Stimulated activated effector memory CD8-positive, alpha-beta T cell treated with anti-CD3 and anti-CD28 coated beads, Interleukin-12 subunit alpha, Interleukin-12 subunit beta, amount 100 ng/mL, for 72 hours (primary cell): ENCODE measurements at regions not wholly inside any gene's neighbourhood (a gene's known extent, or its start where the extent isn't known, plus 50 kb on each side); places are given as distances from the start of the nearest gene placed in this dataset.
A peak's percentile ranks its signal among the peaks of the same experiment; 100 is the strongest.
"Not testable (repeated sequence)": the region's sequence is repeated elsewhere in the genome, so short reads cannot be mapped to it uniquely, and the experiment has no call there.

Experiments used
- ATAC-seq: fragments of 150-1000 bp; cut with Tn5 transposase; 2 replicates; pipeline ENCODE4 v1.10.0; 2021
- DNase-seq, 2 donors: peaks; one replicate each; pipeline ENCODE4 v3.0.0; 2021 to 2022; ENCODE audit warnings: low spot score in 2 of 2
- H3K27ac Mint-ChIP-seq: one replicate; pipeline ENCODE4 v1.8.0; 2022; ENCODE audit warnings: mild to moderate bottlenecking, mixed read lengths
- H3K36me3 Mint-ChIP-seq: one replicate; pipeline ENCODE4 v1.8.0; 2022; ENCODE audit warnings: mild to moderate bottlenecking, mixed read lengths
- H3K4me1 Mint-ChIP-seq: one replicate; pipeline ENCODE4 v1.8.0; 2022; ENCODE audit warnings: mixed read lengths
- H3K4me3 Mint-ChIP-seq: one replicate; pipeline ENCODE4 v1.8.0; 2022; ENCODE audit warnings: mild to moderate bottlenecking, mixed read lengths
- H3K9me3 Mint-ChIP-seq: one replicate; pipeline ENCODE4 v1.8.0; 2022; ENCODE audit warnings: mixed read lengths

DNA sequence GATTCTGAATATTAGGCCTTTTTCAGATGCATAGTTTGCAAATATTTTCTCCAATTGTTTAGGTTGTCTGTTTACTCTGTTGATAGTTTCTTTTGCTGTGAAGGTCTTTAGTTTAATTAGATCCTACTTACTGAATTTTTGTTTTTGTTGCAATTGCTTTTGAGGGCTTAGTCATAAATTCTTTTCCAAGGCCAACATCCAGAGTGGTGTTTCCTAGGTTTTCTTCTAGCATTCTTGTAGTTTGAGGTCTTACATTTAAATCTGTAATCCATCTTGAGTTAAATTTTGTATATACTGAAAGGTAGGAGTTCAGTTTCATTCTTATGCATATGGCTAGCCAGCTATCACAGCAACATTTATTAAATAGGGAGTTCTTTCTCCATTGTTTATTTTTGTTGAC is 404.8 kb downstream of the LNPK start:
- Mint-ChIP-seq H3K4me1 (no peaks in the 10 kb centered on the region), H3K4me3 (no peak overlapping the region), H3K27ac (no peak overlapping the region), H3K36me3 (no peaks in the 10 kb centered on the region), H3K9me3 (no peaks in the 10 kb centered on the region)
- ATAC-seq (no peak), DNase-seq (no peak)

DNA sequence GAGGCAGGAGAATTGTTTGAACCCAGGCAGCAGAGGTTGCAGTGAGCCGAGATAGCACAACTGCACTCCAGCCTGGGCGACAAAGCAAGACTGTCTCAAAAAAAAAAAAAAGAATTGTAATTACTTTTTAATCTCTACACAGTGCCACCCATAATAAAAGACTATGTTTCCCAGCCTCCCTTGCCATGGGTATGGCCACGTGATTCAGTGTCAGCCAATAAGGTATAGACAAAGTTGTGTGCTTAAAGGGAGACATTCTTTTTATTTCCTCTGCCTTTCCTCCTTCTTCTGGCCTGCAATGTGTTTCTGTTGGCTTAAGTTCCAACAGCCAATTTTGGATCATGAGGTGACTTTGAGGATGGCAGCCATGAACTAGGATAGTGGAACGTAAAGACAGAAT is 406.9 kb downstream of the LNPK start:
- ATAC-seq (no peak), DNase-seq (no peak)
- Mint-ChIP-seq H3K36me3 (no peaks in the 10 kb centered on the region), H3K4me1 (no peaks in the 10 kb centered on the region), H3K4me3 (no peak overlapping the region), H3K27ac (no peak overlapping the region), H3K9me3 (no peaks in the 10 kb centered on the region)

DNA sequence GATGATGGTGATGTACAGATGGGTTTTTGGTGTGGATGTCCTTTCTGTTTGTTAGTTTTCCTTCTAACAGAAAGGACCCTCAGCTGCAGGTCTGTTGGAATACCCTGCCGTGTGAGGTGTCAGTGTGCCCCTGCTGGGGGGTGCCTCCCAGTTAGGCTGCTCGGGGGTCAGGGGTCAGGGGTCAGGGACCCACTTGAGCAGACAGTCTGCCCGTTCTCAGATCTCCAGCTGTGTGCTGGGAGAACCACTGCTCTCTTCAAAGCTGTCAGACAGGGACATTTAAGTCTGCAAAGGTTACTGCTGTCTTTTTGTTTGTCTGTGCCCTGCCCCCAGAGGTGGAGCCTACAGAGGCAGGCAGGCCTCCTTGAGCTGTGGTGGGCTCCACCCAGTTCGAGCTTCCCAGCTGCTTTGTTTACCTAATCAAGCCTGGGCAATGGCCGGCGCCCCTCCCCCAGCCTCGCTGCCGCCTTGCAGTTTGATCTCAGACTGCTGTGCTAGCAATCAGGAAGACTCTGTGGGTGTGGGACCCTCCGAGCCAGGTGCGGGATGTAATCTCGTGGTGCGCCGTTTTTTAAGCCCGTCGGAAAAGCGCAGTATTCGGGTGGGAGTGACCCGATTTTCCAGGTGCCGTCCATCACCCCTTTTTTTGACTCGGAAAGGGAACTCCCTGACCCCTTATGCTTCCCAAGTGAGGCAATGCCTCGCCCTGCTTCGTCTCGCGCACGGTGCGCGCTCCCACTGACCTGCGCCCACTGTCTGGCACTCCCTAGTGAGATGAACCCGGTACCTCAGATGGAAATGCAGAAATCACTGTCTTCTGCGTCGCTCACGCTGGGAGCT is 408.2 kb downstream of the LNPK start:
- H3K36me3 Mint-ChIP-seq, H3K27ac Mint-ChIP-seq: not testable (repeated sequence)

DNA sequence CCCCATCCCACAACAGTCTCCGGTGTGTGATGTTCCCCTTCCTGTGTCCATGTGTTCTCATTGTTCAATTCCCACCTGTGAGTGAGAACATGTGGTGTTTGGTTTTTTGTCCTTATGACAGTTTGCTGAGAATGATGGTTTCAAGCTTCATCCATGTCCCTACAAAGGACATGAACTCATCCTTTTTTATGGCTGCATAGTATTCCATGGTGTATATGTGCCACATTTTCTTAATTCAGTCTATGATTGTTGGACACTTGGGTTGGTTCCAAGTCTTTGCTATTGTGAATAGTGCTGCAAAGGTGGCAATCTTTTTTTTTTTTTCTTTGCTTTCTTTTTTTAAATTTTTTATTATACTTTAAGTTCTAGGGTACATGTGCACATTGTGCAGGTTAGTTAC is 406.7 kb upstream of the ATP5MC3 start:
- not testable (repeated sequence) for H3K9me3 Mint-ChIP-seq, H3K4me1 Mint-ChIP-seq, H3K4me3 Mint-ChIP-seq, H3K36me3 Mint-ChIP-seq, DNase-seq, ATAC-seq, H3K27ac Mint-ChIP-seq

More for the DNA sequence above, 408.2 kb downstream of the LNPK start:
- DNase-seq, H3K4me1 Mint-ChIP-seq, H3K4me3 Mint-ChIP-seq, H3K9me3 Mint-ChIP-seq, ATAC-seq: not testable (repeated sequence)

DNA sequence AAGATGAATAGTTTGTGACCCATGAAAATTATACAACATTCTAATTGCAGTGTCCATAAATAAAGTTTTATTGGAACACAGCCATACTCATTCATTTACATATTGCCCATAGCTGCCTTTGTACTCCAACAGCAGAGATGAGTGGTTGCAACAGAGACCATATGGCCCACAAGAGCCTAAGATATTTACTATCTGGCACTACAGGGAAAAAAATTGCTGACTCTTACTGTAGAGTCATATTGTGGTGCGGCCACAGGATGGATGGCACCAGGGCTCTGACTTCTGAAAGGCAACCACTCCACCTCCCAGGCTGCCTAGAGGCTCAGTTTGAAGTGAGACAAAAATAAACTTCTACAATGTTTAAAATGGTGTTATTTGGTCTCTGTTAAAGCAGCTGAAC is 404.0 kb upstream of the ATP5MC3 start:
- Mint-ChIP-seq H3K4me3 (no peak overlapping the region), H3K4me1 (no peaks in the 10 kb centered on the region), H3K36me3 (no peaks in the 10 kb centered on the region), H3K27ac (no peak overlapping the region), H3K9me3 (no peaks in the 10 kb centered on the region)
- ATAC-seq (no peak), DNase-seq (no peak)

DNA sequence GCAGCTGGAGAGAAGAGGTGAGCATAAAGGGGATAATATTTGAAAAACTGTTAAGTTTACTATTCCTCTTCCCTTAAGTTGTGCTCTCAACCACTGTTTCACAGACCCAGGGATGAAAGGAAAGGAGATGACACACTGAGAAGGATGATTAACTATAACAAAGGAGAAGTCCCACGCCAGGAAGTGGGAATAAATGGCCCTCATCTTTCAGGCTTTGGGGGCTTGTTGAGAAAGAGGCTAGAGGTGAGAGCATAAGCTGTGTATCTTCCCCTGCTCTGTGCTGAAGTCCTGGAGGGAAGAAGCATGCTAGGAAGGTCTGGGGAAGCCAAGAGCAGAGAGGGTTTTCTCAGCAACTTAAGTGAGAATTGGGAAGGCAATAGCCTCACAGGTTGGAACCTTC is 399.1 kb upstream of the ATP5MC3 start:
- ATAC-seq = no peak
- Mint-ChIP-seq H3K4me3 (no peak overlapping the region), H3K27ac (no peak overlapping the region), H3K9me3 (no peaks in the 10 kb centered on the region), H3K36me3 (no peaks in the 10 kb centered on the region), H3K4me1 (peaks cover 6% of the 10 kb centered on the region)
- no peak for DNase-seq

DNA sequence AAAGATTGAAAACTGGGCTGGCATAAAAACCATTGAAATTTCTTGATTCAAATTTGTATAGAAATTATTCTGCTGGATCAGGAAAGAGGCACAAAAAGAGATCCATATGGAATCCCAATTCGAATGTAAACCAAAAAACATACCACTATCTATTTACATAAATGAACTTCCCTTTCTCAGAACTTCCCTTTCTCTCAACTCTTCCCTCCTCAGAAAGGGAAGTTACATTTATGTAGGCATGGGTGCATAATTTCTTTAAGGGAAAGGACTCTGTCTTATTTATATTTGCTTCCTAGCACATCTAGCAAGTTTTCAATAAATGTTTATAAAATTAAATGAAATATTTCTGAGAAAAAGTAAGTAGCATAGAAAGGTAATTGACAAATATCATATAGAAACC is 398.1 kb upstream of the ATP5MC3 start:
- H3K9me3 Mint-ChIP-seq = no peaks in the 10 kb centered on the region

DNA sequence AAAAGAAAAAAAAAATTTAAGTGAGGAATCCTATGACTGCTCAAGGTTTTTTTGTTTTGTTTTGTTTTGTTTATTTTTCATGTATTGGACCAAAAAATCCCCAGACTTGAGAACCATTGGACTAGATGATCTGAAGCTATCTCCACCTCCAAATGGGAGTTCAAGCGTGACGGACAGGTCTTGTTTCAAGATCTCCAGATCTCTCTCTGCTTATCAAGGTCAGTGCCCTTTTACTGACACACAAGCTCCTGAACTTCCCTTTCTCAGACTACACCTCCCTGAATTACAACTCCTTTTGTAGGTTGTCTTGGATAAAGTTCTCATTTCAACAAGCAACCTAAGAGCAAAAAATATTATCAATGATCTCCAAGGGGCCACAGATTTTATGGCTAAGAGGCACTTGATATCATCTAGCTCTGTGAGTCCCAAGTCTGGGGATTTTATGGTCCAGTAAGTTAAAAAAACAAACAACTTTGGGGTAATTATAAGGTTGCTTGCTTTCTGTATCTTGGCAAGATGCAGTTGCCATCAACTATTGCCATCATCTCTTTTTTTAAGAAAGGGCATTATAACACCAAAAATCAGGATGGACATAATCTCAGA is 396.0 kb upstream of the ATP5MC3 start:
- H3K27ac Mint-ChIP-seq = no peak overlapping the region
- H3K4me3 Mint-ChIP-seq = no peak overlapping the region
- peaks cover 13% of the 10 kb centered on the region for H3K4me1 Mint-ChIP-seq
- no peaks in the 10 kb centered on the region for H3K9me3 Mint-ChIP-seq
- ATAC-seq (no peak), DNase-seq (no peak)
- H3K36me3 Mint-ChIP-seq = no peaks in the 10 kb centered on the region

More for the DNA sequence above, 398.1 kb upstream of the ATP5MC3 start:
- Mint-ChIP-seq H3K4me3 (no peak overlapping the region), H3K27ac (no peak overlapping the region), H3K4me1 (peaks cover 13% of the 10 kb centered on the region), H3K36me3 (no peaks in the 10 kb centered on the region)
- no peak for ATAC-seq
- no peak for DNase-seq

DNA sequence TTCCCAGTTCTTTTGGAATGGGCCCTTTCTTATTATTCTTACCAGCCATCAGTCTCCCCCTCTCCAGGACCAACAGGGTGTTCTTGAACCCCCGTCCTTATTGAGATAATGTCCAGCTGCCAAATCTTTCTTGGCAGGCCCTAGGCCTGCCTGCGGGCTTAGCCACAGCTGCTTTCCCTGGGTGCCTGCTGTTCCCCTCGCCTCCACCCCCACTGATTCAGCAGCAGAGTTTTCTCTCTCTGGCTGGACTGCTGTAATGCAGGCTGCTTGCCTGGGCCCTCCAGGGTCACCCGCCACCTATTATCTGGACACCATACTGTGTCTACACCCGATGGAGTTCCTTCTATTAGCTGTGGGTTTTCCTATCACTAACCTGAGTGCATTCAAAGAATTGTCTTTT is 395.4 kb upstream of the ATP5MC3 start:
- ATAC-seq (no peak), DNase-seq (no peak)
- Mint-ChIP-seq H3K36me3 (no peaks in the 10 kb centered on the region), H3K4me3 (no peak overlapping the region), H3K27ac (no peak overlapping the region), H3K4me1 (peaks cover 13% of the 10 kb centered on the region), H3K9me3 (no peaks in the 10 kb centered on the region)

DNA sequence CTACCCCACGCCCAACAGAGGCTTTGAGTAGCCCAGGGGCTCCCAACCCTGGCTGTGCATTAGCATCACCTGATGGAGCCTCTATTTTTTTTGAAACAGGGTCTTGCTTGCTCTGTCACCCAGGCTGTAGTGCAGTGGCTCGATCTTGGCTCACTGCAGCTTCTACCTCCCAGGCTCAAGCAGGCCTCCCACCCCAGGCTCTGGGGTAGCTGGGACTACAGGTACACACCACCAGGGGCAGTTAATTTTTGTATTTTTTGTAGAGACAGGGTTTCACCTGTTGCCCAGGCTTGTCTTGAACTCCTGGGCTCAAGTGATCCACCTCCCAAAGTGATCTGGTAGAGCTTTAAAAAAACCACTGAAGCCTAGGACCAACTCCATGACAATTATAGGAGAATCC is 394.8 kb upstream of the ATP5MC3 start:
- H3K9me3 Mint-ChIP-seq = no peaks in the 10 kb centered on the region
- no peak for DNase-seq
- no peak overlapping the region for H3K4me3 Mint-ChIP-seq
- peaks cover 13% of the 10 kb centered on the region for H3K4me1 Mint-ChIP-seq
- H3K27ac Mint-ChIP-seq = no peak overlapping the region
- ATAC-seq = peak; percentile 42
- no peaks in the 10 kb centered on the region for H3K36me3 Mint-ChIP-seq

DNA sequence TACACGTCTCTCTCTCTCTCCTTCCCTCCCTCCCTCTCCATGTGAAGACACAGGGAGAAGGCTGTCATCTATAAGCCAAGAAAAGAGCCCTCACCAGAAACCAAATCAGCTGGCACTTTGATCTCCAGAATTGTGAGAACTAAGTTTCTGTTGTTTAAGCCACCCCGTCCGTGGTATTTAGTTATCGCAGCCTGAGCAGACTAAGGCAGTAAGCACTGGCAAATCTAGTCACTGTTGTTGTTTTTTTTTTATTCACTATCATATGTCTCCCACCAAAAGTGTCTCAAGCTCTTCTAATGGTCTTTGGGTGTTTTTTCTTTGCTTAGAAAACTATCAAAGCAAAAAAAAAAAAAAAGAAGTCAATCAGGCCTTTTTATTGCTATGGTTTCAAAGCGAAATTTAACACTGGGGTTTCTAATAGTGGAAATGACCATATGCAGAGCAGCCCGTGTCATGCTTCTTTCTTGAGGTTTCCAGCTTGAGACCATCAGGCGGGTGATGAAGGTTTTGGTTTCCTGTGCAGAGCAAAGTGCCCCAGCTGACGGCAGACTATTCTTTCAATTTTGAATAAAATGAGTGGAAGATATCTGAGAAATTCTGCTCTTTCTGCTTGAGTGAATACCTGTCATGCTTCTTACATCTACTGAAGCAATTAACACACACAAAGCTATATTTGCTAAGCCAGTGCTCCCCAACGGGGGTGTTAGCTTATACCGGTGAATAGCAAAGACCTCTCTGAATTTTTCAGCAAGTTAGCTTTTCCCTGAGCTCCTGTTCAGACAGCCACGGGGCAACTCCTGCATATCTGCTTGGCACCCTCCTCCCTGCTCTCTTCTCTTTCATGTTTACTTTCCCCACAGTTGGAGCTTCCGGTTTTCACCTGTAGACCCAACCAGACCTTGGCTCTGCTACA is 394.1 kb upstream of the ATP5MC3 start:
- peaks cover 13% of the 10 kb centered on the region for H3K4me1 Mint-ChIP-seq
- no peaks in the 10 kb centered on the region for H3K9me3 Mint-ChIP-seq
- H3K27ac Mint-ChIP-seq = no peak overlapping the region
- no peak overlapping the region for H3K4me3 Mint-ChIP-seq
- DNase-seq (no peak), ATAC-seq (peak; percentile 75)
- H3K36me3 Mint-ChIP-seq = no peaks in the 10 kb centered on the region

DNA sequence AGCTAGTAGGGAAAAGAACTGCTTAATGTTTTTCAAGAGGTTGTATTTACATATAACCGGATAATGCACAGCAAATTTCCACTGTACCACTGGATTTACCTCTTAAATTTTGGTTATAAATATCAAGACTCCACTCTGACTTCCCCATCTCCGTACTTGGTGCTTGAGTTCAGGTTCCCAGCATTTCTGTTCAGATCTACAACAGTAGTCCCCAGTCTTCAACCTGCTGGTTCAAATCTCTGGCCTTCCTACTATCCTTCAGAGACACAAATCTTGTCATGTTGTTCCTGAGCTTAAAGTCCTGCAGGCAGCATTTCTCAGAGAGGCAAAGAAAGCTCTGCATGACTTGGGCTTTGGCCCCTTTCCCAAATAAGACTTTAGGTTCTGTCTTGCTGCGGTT is 392.6 kb upstream of the ATP5MC3 start:
- Mint-ChIP-seq H3K4me1 (peaks cover 13% of the 10 kb centered on the region), H3K4me3 (no peak overlapping the region), H3K9me3 (no peaks in the 10 kb centered on the region), H3K27ac (no peak overlapping the region), H3K36me3 (no peaks in the 10 kb centered on the region)
- ATAC-seq (no peak), DNase-seq (no peak)

DNA sequence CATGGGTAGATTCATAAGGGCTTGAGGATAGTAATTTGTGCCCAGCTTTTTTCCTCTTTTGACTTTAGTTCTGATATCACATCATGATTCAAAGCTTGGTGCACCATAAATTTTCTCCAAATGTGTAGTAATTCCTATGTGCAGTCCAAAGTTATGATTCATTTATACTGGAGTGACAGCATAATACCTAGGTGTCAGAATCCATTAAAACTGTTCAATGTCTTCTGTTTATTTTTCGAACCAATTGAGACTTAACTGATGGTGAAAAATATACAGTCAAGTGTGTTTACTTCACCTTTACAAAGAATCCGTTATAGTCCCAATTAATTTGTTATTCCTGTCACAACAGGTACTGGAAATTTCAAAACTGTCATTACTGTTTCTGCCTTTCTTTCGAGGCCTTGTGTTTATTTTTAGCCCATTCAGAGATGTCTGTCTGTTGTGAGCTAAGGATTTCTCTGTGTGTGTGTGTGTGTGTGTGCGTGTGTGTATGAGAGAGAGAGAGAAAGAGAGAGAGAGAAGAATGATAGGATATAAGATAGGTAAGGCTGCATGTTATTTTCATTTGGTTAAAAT is 389.7 kb upstream of the ATP5MC3 start:
- Mint-ChIP-seq H3K27ac (no peak overlapping the region), H3K36me3 (no peaks in the 10 kb centered on the region), H3K9me3 (no peaks in the 10 kb centered on the region), H3K4me3 (no peak overlapping the region), H3K4me1 (peaks cover 21% of the 10 kb centered on the region)
- ATAC-seq (no peak), DNase-seq (no peak)

DNA sequence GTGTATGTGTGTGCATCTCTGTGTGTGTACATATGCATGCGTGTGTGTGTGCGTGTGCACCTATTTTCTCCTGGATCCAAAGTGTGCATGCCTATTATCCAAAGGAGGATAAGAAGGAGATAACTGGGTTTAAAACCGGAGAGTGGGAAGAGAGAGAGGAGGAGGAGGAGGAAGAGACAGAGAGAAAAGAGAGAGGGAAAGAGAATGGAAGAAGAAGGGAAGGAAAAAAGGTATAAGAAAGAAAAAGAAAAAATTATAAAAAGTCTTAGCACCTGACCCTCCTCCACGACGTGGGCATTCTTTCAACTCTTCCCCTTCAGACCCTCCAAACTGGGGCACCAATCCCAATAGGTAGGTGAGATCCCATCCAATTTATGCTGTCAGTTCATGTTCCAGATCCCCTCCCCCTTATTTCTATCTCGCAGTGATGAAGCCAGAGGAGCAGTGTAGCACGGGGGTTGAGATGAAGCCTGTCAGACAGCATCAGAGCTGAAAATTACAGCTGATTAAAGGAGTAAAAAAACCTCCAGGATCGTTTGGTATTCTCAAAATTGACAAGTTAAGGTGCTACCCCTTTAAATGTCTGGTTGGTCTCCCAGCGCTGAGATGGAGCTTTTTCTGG is 386.7 kb upstream of the ATP5MC3 start:
- Mint-ChIP-seq H3K27ac (no peak overlapping the region), H3K4me3 (no peak overlapping the region), H3K36me3 (no peaks in the 10 kb centered on the region), H3K4me1 (peaks cover 11% of the 10 kb centered on the region), H3K9me3 (no peaks in the 10 kb centered on the region)
- DNase-seq = no peak
- ATAC-seq = no peak
